ENCODE measurements at regions not wholly inside any gene's neighbourhood (a gene's known extent, or its start where the extent isn't known, plus 50 kb on each side); places are given as distances from the start of the nearest gene placed in this dataset.

- Histone ChIP-seq H3K36me3 (no peaks in the 10 kb centered on the region), H3K27ac (no peak overlapping the region), H3K4me1 (peaks cover 4 to 23% (median 11%) of the 10 kb centered on the region in 6 donors), H3K9me3 (no peaks in the 10 kb centered on the region), H3K27me3 (replicated peaks in 1 of 7) (no peaks in the 10 kb centered on the region), H3K4me3 (no peak overlapping the region)
- WGBS, 5 donors: 74 to 90% (median 84%) methylated on average over 6 of the region's 6 CpGs
- TF ChIP-seq POLR2A (IDR thresholded peaks at IDR 0.05) (no peak), POLR2AphosphoS5 (IDR thresholded peaks at IDR 0.05) (no peak), CTCF (IDR thresholded peaks at IDR 0.05 in 8 of 11, conservative IDR thresholded peaks at IDR 0.05 in 3 of 11) (no peak)
- intact Hi-C loops (cut with DNase I; ENCODE audit: low total_unique reads): no loop called here
- DNase-seq: no peak
Observed at GRCh38 chr6:138655828-138656227, 117.7 kb upstream of the CCDC28A start.

GRCh38 chr6:138656364-138657064, 117.1 kb upstream of the CCDC28A start:
- Histone ChIP-seq H3K27me3 (replicated peaks in 1 of 7) (no peaks in the 10 kb centered on the region), H3K9me3 (no peaks in the 10 kb centered on the region), H3K36me3 (no peaks in the 10 kb centered on the region), H3K4me1 (peaks cover 4 to 23% (median 11%) of the 10 kb centered on the region in 6 donors), H3K27ac (no peak overlapping the region), H3K4me3 (no peak overlapping the region)
- TF ChIP-seq CTCF (IDR thresholded peaks at IDR 0.05 in 8 of 11, conservative IDR thresholded peaks at IDR 0.05 in 3 of 11): no peak
- TF ChIP-seq POLR2A (IDR thresholded peaks at IDR 0.05): no peak
- TF ChIP-seq POLR2AphosphoS5 (IDR thresholded peaks at IDR 0.05): no peak
- WGBS, 5 donors: 84 to 95% (median 89%) methylated on average over 7 of the region's 7 CpGs
- intact Hi-C loops (cut with DNase I; ENCODE audit: low total_unique reads): no loop called here
- no peak for DNase-seq

- no peak overlapping the region for H3K27ac ChIP-seq
- DNase-seq: no peak
- H3K4me3 ChIP-seq: no peak overlapping the region
- no peaks in the 10 kb centered on the region for H3K36me3 ChIP-seq
- H3K27me3 ChIP-seq (replicated peaks in 1 of 7): no peaks in the 10 kb centered on the region
- TF ChIP-seq POLR2A (IDR thresholded peaks at IDR 0.05) (no peak), POLR2AphosphoS5 (IDR thresholded peaks at IDR 0.05) (no peak), CTCF (IDR thresholded peaks at IDR 0.05 in 8 of 11, conservative IDR thresholded peaks at IDR 0.05 in 3 of 11) (no peak)
- H3K4me1 ChIP-seq: peaks cover 4 to 23% (median 11%) of the 10 kb centered on the region in 6 donors
- WGBS, 5 donors: 72 to 82% (median 77%) methylated on average over 2 of the region's 2 CpGs
- no peaks in the 10 kb centered on the region for H3K9me3 ChIP-seq
- intact Hi-C loops (cut with DNase I; ENCODE audit: low total_unique reads): no loop called here
Observed at GRCh38 chr6:138657065-138657425, 116.5 kb upstream of the CCDC28A start.

- DNase-seq: no peak
- intact Hi-C loops (cut with DNase I; ENCODE audit: low total_unique reads): no loop called here
- no peaks in the 10 kb centered on the region for H3K9me3 ChIP-seq
- TF ChIP-seq POLR2A (IDR thresholded peaks at IDR 0.05) (no peak), POLR2AphosphoS5 (IDR thresholded peaks at IDR 0.05) (no peak), CTCF (IDR thresholded peaks at IDR 0.05 in 8 of 11, conservative IDR thresholded peaks at IDR 0.05 in 3 of 11) (no peak)
- H3K27me3 ChIP-seq (replicated peaks in 1 of 7): no peaks in the 10 kb centered on the region
- WGBS, 5 donors: 65 to 80% (median 69%) methylated on average over 2 of the region's 2 CpGs
- no peaks in the 10 kb centered on the region for H3K36me3 ChIP-seq
- no peak overlapping the region for H3K27ac ChIP-seq
- no peak overlapping the region for H3K4me3 ChIP-seq
- H3K4me1 ChIP-seq: peaks cover under 1 to 9% (median 4%) of the 10 kb centered on the region in 6 donors
Observed at GRCh38 chr6:138659998-138660397, 113.6 kb upstream of the CCDC28A start.

Measured in spleen (tissue), 11 donors.